GM19463 (cell line): ENCODE measurements at regions not wholly inside any gene's neighbourhood (a gene's known extent, or its start where the extent isn't known, plus 50 kb on each side); places are given as distances from the start of the nearest gene placed in this dataset.

ENCODE experiments used
- ATAC-seq: cut with Tn5 transposase; IDR thresholded peaks from one replicate; pipeline ENCODE4 v1.9.1; 2021; ENCODE audit warnings: mild to moderate bottlenecking, moderate library complexity; ENCODE audit not compliant: unreplicated experiment

DNA sequence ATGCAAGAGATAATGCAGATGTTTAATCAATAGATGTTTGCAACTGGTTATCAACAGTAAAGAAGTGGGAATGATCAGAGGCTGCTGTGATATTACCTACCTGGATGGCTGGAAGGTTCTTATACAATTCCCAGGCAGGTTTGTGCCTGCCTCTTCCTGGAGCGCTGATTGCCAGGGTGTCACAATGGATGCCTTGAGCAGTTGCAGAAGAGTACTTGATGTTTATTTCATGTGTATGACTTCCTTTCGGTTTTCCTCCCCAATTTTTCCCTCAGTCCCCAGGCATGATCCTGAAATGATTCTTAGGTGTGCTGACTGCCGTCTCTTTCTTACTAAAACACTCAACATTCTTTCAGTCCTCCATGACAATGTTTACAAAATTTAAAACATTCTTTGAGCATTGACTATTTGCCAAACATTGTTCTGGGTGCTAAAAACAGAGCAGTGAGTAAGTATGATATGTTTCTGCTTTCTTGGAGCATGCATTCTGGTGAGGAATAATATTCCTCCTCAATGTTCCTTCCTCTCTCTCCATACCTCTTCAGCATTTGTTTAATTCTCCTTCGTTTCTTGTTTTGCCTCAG is 416.6 kb upstream of the TRIB2 start:
- no peak for ATAC-seq

GRCh38 chr2:12300927-12301326 is 415.8 kb upstream of the TRIB2 start:
- ATAC-seq = no peak

DNA sequence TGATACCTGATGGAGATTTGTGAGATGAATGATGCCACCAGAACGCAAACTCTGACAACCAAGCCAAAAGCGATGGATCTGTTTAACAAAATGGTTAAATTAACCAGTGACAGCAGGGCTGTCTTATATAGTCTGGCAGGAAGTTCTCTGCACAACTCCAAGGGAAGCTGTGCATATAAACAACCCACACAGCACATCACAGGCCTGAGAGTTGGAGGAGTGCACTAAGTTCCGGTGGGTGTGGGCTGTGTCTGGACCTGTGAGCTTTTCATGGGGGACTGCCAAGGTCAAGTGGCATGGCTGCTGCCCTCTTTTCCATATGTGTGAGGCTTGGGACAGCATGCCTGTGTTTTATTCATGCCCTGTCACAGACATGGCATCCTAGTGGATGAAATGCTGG is 414.6 kb upstream of the TRIB2 start:
- no peak for ATAC-seq

- ATAC-seq = no peak
Measured at GRCh38 chr2:12302691-12303090, 414.0 kb upstream of the TRIB2 start.

DNA sequence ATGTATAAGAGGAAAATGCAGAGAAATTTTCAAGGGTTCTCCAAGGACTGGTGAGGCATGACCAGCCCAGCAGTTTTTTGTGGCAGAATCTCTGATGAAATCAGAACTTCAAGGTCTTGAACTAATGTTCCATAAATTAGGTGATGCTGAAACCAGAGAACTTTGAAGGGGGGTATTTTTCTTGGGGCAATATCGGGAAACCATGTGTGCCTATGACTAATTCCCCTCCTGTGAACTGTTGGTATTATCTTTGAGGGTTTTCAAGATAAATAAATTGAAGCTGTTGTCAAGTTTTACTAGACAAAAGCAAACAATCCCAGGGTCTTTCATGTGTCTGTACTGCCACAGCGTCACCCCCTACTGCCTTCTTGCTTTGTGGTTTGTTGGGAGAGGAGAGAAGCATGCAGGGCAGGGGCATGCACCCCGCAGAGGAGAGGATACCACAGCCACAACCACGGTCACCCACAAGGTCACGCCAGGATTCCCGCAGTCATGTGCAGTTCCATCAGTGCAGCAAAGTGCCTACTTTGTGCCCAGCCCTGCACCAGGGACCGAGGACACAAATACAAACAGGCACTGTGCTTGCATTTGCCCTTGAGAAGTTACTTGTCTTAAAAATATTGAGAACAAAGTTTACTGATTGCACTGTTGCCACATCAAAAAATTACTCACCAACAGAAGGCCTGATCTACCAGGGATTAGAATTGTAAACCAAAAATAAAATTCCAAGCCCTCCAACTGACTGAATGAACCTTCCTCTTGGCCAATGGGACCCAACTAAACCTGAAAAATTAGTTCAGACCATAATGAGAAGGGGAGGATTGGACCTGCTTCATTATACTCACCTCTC is 413.3 kb upstream of the TRIB2 start:
- no peak for ATAC-seq

DNA sequence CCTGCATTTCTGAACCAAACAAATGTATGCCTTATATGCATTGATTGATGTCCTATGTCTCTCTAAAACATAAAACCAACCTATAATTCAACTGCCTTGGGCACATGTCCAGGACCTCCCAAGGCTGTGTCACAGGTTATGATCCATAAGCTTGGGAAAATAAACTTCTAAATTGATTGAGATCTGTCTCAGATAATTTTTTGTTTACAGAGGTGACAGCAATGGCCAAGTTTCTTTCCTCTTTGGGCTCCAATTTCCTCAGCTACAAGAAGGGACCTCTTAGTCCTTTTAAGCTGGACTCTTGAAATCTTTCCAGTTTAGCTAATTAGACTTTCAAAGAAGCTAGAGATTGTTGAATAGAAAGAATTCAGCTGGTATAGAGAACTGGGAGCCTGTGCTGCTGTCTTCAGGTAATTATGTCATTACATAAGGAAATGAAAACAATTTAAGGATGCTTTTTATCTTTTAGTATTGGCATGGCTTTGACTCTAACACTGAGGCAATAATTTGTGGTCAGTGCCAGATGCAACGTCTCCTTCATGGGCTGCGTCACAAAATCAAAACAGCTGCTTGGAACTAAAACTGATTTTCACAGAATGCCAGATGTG is 412.1 kb upstream of the TRIB2 start:
- no peak for ATAC-seq

DNA sequence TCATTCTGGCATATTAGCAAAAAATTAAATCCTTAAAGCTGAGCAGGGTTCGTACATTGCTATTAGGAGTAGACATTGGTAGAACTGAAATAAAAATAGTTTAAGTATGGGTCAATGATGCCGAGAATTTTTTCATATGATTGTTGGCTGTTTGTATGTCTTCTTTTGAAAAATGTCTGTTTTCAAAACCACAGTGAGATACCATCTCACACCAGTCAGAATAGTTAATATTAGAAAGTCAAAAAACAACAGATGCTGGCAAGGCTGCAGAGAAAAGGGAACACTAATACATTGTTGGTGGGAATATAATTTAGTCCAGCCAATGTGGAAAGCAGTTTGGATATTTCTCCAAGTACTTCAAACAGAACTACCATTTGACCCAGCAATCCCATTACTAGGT is 410.8 kb upstream of the TRIB2 start:
- no peak for ATAC-seq

DNA sequence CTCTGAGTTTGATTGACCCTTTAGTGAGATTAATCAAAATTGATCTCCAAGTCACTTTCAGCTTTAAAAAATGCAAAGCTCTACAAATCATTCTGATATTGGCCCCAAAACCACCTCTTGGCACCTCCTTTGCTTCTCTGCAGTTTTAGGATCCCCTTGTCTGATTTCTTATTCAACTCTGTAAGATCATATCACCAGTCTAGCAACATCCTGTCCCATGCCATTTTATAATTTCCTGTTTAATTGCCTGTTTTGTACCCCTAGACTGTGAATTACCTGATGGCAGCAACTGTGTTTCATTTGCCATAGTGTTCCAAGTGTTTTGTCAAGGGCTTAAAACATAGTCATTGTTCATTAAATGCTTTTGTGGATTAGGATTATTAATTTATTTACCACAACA is 406.3 kb upstream of the TRIB2 start:
- no peak for ATAC-seq

- no peak for ATAC-seq
Measured at GRCh38 chr2:12313445-12314126, 403.1 kb upstream of the TRIB2 start.

DNA sequence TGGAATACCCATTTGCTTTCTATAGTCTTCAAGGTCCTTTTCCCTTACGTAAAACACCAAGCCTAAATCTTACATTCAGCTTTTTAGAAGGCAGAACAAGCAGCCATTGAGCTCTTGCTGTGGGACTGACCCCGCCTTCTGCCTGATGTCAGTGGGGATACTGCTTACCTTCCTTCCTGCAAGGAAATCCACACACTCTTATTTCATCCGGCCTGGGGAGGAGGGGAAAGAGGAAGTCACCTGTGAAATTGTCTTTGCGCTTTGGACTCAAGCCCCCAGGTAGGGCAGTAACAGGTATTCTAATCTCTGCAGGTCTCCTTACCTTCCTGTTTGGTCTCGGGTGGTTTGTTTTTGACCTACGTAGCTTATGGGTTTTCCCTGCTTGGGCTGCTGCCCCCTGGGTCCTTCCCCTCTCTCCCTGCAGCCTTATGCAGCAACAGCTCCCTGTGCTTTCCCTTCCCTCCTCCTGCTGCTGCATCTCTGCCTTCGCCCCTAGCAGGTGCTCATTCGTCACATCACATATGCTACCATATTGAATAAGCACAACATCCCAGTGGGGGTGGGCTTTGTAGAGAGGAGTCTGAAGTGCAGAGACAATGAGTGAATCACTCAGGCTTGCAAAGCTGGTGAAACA is 402.5 kb upstream of the TRIB2 start:
- no peak for ATAC-seq

DNA sequence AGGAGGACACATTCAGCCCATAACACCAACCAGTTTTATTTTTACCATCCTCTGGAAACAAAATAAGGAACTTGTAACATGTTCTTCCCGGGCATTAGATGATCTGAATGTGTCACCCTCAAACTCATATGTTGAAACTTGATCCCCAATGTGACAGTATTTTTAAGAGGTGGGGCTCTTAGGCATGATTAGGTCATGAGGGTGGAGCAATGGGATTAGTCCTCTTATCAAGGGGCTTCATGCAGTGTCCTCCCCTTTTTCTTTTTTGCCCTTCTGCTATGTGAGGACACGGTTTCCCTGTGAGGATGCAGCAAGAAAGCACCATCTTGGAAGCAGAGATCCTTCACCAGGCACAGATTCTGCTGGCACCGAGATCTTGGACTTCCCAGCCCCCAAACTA is 401.5 kb upstream of the TRIB2 start:
- ATAC-seq = no peak

DNA sequence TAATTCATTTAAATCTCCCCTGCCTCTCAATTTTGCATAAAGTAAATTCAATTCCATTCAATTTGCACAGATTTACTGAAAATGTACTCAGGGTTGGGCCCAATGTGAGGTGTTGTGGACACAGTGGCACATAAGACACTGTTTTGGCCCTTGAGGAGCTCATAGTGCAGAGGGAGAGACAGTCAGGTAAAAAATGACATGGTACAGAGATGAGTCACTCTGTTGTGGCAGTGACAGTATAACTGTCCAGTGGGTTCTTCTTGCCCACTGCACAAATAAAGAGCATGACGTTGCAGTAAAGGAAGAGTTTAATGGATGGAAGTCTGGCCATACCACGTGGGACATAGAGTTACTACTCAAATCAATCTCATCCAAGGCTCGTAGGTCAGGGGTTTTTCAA is 400.3 kb upstream of the TRIB2 start:
- no peak for ATAC-seq

DNA sequence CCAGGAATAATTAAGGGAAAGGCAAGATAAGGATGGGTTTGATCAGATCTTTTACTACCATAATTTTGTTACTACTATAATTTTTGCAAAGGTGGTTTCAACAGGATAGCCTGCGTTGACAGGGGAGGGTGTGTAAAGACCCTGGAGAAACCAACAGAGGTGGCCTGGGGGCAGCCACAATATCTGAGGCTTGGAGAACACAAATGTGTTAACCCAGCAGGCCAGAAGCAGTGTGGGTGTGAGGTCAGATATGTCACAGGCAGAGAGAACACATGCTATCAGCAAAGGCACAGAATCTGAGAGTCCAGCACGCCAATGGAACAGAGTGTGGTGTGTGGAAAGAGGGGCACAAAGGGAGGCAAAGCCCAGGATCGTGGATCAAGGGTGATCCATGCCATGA is 399.4 kb upstream of the TRIB2 start:
- no peak for ATAC-seq

- no peak for ATAC-seq
Measured at GRCh38 chr2:12317814-12318426, 398.8 kb upstream of the TRIB2 start.

DNA sequence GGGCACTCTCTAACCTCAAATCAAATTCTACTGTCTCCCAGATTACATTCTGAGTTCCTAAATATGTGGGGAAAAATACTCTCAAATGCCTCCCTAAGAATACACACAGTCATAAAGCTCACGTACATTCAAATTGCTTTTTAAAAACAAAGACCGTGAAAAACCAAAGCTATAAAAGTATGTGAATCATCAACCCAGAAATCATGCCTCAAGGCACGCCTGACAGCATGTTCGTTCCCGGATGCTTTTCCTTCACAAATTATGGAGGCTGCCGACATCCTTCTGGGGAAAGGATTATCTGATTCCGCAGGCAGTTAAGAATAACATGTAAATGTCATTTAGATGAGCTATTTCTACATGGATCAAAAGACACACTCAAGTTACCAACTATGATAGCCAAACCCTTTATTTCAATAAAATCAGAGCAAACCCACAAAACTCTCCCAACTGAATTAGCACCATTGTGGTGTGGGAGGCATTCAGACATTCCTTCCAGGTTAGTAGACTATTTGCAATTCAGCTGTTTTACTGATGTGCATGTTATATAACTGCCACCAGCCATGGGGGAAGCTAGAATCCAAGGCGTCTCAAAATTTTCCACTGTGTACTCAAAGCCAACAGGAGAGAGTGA is 398.2 kb upstream of the TRIB2 start:
- ATAC-seq = no peak

GRCh38 chr2:12320027-12320734 is 396.6 kb upstream of the TRIB2 start:
- ATAC-seq = no peak

- no peak for ATAC-seq
Measured at GRCh38 chr2:12320991-12321641, 395.6 kb upstream of the TRIB2 start.

- no peak for ATAC-seq
Measured at GRCh38 chr2:12321886-12322285, 394.9 kb upstream of the TRIB2 start.

DNA sequence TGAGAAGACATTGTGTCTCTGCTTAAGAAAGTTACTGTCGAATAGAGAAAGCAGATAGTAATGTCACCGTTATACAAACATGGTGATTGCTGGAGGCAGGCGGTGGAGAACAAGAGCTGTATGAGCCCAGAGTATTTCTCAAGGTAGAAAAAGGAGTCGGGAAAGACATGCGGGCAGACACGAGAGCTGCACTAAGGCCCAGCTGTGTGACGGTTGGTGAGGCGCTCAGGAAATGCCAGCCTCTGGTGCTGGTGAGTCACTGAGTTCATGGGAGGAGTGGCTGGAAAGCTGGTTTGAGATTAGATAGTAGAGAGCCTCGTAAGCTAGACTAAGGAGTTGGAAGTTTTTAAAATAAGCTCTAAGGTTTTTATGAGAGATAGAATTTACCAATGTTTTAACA is 390.9 kb upstream of the TRIB2 start:
- no peak for ATAC-seq
